CD8-positive, alpha-beta memory T cell (primary cell): ENCODE measurements at regions not wholly inside any gene's neighbourhood (a gene's known extent, or its start where the extent isn't known, plus 50 kb on each side); places are given as distances from the start of the nearest gene placed in this dataset.

Experiments
- CTCF ChIA-PET: fragments of 350-600 bp; sonication (Branson Sonifier 250); formaldehyde crosslinking; loops from one replicate; lab custom pipeline; 2021; ENCODE audit warnings: antibody characterized with exemption; lab: Charles Lee
- POLR2A ChIA-PET: fragments of 350-600 bp; sonication (Branson Sonifier 250); formaldehyde crosslinking; loops from one replicate; lab custom pipeline; 2021; ENCODE audit warnings: antibody characterized with exemption; lab: Charles Lee
- DNase-seq, 5 donors: peaks; one replicate each; pipeline versions ENCODE4 v3.0.0 to v3.0.0-alpha.2; 2020 to 2022; ENCODE audit warnings: mixed read lengths in 1 of 5
- H3K27ac ChIP-seq: one replicate; pipeline ENCODE4 v1.7.0; 2013; ENCODE audit warnings: low read depth, mild to moderate bottlenecking, low read length, moderate library complexity
- H3K27me3 ChIP-seq: 2 replicates; pipeline ENCODE4 v1.7.0; 2013; ENCODE audit warnings: low read length, mild to moderate bottlenecking; ENCODE audit not compliant: insufficient read depth, poor library complexity, severe bottlenecking
- H3K36me3 ChIP-seq: 2 replicates; pipeline ENCODE4 v1.7.0; 2013; ENCODE audit warnings: mild to moderate bottlenecking, low read length, moderate library complexity; ENCODE audit not compliant: insufficient read depth
- H3K4me1 ChIP-seq: 2 replicates; pipeline ENCODE4 v1.7.0; 2013; ENCODE audit warnings: mild to moderate bottlenecking, low read length, moderate library complexity; ENCODE audit not compliant: insufficient read depth
- H3K4me3 ChIP-seq: 2 replicates; pipeline ENCODE4 v1.7.0; 2013; ENCODE audit warnings: mild to moderate bottlenecking, low read length
- H3K9me3 ChIP-seq: 2 replicates; pipeline ENCODE4 v1.7.0; 2013; ENCODE audit warnings: mild to moderate bottlenecking, low read length
- H3K27ac Mint-ChIP-seq, 8 donors: one replicate each; pipeline ENCODE4 v1.8.0; 2020 to 2021; ENCODE audit warnings: mixed read lengths in 8 of 8, mild to moderate bottlenecking in 6 of 8, inconsistent platforms in 3 of 8, moderate library complexity in 3 of 8
- H3K27me3 Mint-ChIP-seq, 2 donors: one replicate each; pipeline ENCODE4 v1.8.0; 2020 to 2021; ENCODE audit warnings: mixed read lengths in 2 of 2, mild to moderate bottlenecking in 1 of 2, moderate library complexity in 1 of 2
- H3K36me3 Mint-ChIP-seq, 3 donors: one replicate each; pipeline ENCODE4 v1.8.0; 2020 to 2021; ENCODE audit warnings: mixed read lengths in 3 of 3, inconsistent platforms in 1 of 3, mild to moderate bottlenecking in 1 of 3
- H3K4me1 Mint-ChIP-seq, 3 donors: one replicate each; pipeline ENCODE4 v1.8.0; 2020 to 2021; ENCODE audit warnings: mixed read lengths in 3 of 3, inconsistent platforms in 1 of 3, mild to moderate bottlenecking in 1 of 3
- H3K4me3 Mint-ChIP-seq, 7 donors: one replicate each; pipeline ENCODE4 v1.8.0; 2020 to 2021; ENCODE audit warnings: mixed read lengths in 7 of 7, mild to moderate bottlenecking in 6 of 7, moderate library complexity in 4 of 7, inconsistent platforms in 2 of 7
- H3K9me3 Mint-ChIP-seq, 5 donors: one replicate each; pipeline ENCODE4 v1.8.0; 2020 to 2022; ENCODE audit warnings: mixed read lengths in 5 of 5, mild to moderate bottlenecking in 3 of 5, moderate library complexity in 2 of 5, inconsistent platforms in 1 of 5

- no peaks in the 10 kb centered on the region for H3K36me3 ChIP-seq
- Mint-ChIP-seq H3K4me1 (peaks cover 0 to 4% (median 0%) of the 10 kb centered on the region in 3 donors), H3K4me3 (no peak overlapping the region), H3K27me3 (peaks cover 12 to 42% of the 10 kb centered on the region in 2 donors), H3K36me3 (peaks cover 0 to 4% (median 2%) of the 10 kb centered on the region in 3 donors), H3K27ac (no peak overlapping the region), H3K9me3 (peaks cover 0 to 15% (median 10%) of the 10 kb centered on the region in 5 donors)
- H3K4me1 ChIP-seq = no peaks in the 10 kb centered on the region
- no peak overlapping the region for H3K4me3 ChIP-seq
- POLR2A ChIA-PET = no interaction called here
- no peaks in the 10 kb centered on the region for H3K27me3 ChIP-seq
- CTCF ChIA-PET = interaction anchor here (1.2 kb wide), 1 partner anchor 12 kb away, joined by 3 read pairs; no protein-coding TSS in a partner anchor
- H3K9me3 ChIP-seq = peaks cover under 1% of the 10 kb centered on the region
- DNase-seq = peak in 3 of 5 donors; percentile 11 to 47 (median 17)
- no peak overlapping the region for H3K27ac ChIP-seq
Observed at GRCh38 chr16:56041556-56042140, 149.6 kb upstream of the GNAO1 start.

- Mint-ChIP-seq H3K27ac (no peak overlapping the region), H3K4me3 (no peak overlapping the region), H3K9me3 (peaks cover 0 to 20% (median 10%) of the 10 kb centered on the region in 5 donors), H3K4me1 (peaks cover 0 to 4% (median 0%) of the 10 kb centered on the region in 3 donors), H3K27me3 (peaks cover 8 to 30% of the 10 kb centered on the region in 2 donors), H3K36me3 (peaks cover 0 to 4% (median 2%) of the 10 kb centered on the region in 3 donors)
- H3K4me3 ChIP-seq = no peak overlapping the region
- no peak for DNase-seq
- POLR2A ChIA-PET = no interaction called here
- H3K27me3 ChIP-seq = no peaks in the 10 kb centered on the region
- no peak overlapping the region for H3K27ac ChIP-seq
- CTCF ChIA-PET = no interaction called here
- no peaks in the 10 kb centered on the region for H3K4me1 ChIP-seq
- H3K9me3 ChIP-seq = peaks cover 3% of the 10 kb centered on the region
- no peaks in the 10 kb centered on the region for H3K36me3 ChIP-seq
Observed at GRCh38 chr16:56038564-56039098, 152.7 kb upstream of the GNAO1 start.

GRCh38 chr16:56032072-56032471 lies 156.9 kb upstream of the CES5A start:
- no peaks in the 10 kb centered on the region for H3K36me3 ChIP-seq
- H3K27ac ChIP-seq = no peak overlapping the region
- peaks cover 0 to 8% (median 3%) of the 10 kb centered on the region in 5 donors for H3K9me3 Mint-ChIP-seq
- H3K9me3 ChIP-seq = peaks cover 3% of the 10 kb centered on the region
- H3K27me3 Mint-ChIP-seq = peaks cover 2 to 26% of the 10 kb centered on the region in 2 donors
- ChIA-PET CTCF (no interaction called here), POLR2A (no interaction called here)
- DNase-seq = no peak
- H3K4me3 Mint-ChIP-seq = no peak overlapping the region
- peaks cover 3% of the 10 kb centered on the region for H3K27me3 ChIP-seq
- H3K36me3 Mint-ChIP-seq = peaks cover 0 to 3% (median 0%) of the 10 kb centered on the region in 3 donors
- H3K4me3 ChIP-seq = no peak overlapping the region
- no peaks in the 10 kb centered on the region for H3K4me1 ChIP-seq
- no peaks in the 10 kb centered on the region for H3K4me1 Mint-ChIP-seq
- no peak overlapping the region for H3K27ac Mint-ChIP-seq

GRCh38 chr16:56029026-56029425 lies 153.9 kb upstream of the CES5A start:
- Mint-ChIP-seq H3K36me3 (no peaks in the 10 kb centered on the region), H3K27ac (no peak overlapping the region), H3K27me3 (peaks cover 0 to 23% of the 10 kb centered on the region in 2 donors), H3K4me3 (no peak overlapping the region), H3K4me1 (no peaks in the 10 kb centered on the region), H3K9me3 (no peaks in the 10 kb centered on the region)
- Histone ChIP-seq H3K9me3 (no peaks in the 10 kb centered on the region), H3K4me1 (no peaks in the 10 kb centered on the region), H3K36me3 (no peaks in the 10 kb centered on the region), H3K4me3 (no peak overlapping the region), H3K27me3 (peaks cover 4% of the 10 kb centered on the region), H3K27ac (no peak overlapping the region)
- ChIA-PET POLR2A (no interaction called here), CTCF (no interaction called here)
- DNase-seq = no peak

- Mint-ChIP-seq H3K9me3 (no peaks in the 10 kb centered on the region), H3K4me1 (no peaks in the 10 kb centered on the region), H3K4me3 (no peak overlapping the region), H3K27me3 (peaks cover 0 to 10% of the 10 kb centered on the region in 2 donors), H3K27ac (no peak overlapping the region), H3K36me3 (no peaks in the 10 kb centered on the region)
- ChIA-PET POLR2A (no interaction called here), CTCF (no interaction called here)
- peaks cover 4% of the 10 kb centered on the region for H3K27me3 ChIP-seq
- H3K4me3 ChIP-seq = no peak overlapping the region
- no peaks in the 10 kb centered on the region for H3K4me1 ChIP-seq
- DNase-seq = no peak
- H3K9me3 ChIP-seq = no peaks in the 10 kb centered on the region
- H3K36me3 ChIP-seq = no peaks in the 10 kb centered on the region
- H3K27ac ChIP-seq = no peak overlapping the region
Observed at GRCh38 chr16:56022818-56023217, 147.6 kb upstream of the CES5A start.

GRCh38 chr16:56019274-56019673 lies 144.1 kb upstream of the CES5A start:
- H3K4me3 ChIP-seq = no peak overlapping the region
- no peak for DNase-seq
- H3K4me1 Mint-ChIP-seq = no peaks in the 10 kb centered on the region
- CTCF ChIA-PET = no interaction called here
- no peak overlapping the region for H3K27ac Mint-ChIP-seq
- POLR2A ChIA-PET = no interaction called here
- H3K27ac ChIP-seq = no peak overlapping the region
- H3K9me3 ChIP-seq = no peaks in the 10 kb centered on the region
- no peak overlapping the region for H3K4me3 Mint-ChIP-seq
- peaks cover 7 to 23% of the 10 kb centered on the region in 2 donors for H3K27me3 Mint-ChIP-seq
- H3K9me3 Mint-ChIP-seq = no peaks in the 10 kb centered on the region
- no peaks in the 10 kb centered on the region for H3K36me3 Mint-ChIP-seq
- H3K36me3 ChIP-seq = no peaks in the 10 kb centered on the region
- peaks cover 3% of the 10 kb centered on the region for H3K27me3 ChIP-seq
- H3K4me1 ChIP-seq = no peaks in the 10 kb centered on the region

GRCh38 chr16:56013962-56014552 lies 138.9 kb upstream of the CES5A start:
- H3K27me3 Mint-ChIP-seq = peaks cover 16 to 47% of the 10 kb centered on the region in 2 donors
- H3K4me1 ChIP-seq = no peaks in the 10 kb centered on the region
- H3K36me3 ChIP-seq = no peaks in the 10 kb centered on the region
- H3K36me3 Mint-ChIP-seq = no peaks in the 10 kb centered on the region
- no peaks in the 10 kb centered on the region for H3K4me1 Mint-ChIP-seq
- no peaks in the 10 kb centered on the region for H3K9me3 Mint-ChIP-seq
- CTCF ChIA-PET = no interaction called here
- no peak overlapping the region for H3K4me3 ChIP-seq
- H3K9me3 ChIP-seq = no peaks in the 10 kb centered on the region
- peaks cover 3% of the 10 kb centered on the region for H3K27me3 ChIP-seq
- DNase-seq = peak in 2 of 5 donors; percentile 12 to 54
- POLR2A ChIA-PET = no interaction called here
- no peak overlapping the region for H3K4me3 Mint-ChIP-seq
- no peak overlapping the region for H3K27ac Mint-ChIP-seq
- no peak overlapping the region for H3K27ac ChIP-seq

- Mint-ChIP-seq H3K27me3 (peaks cover 17 to 44% of the 10 kb centered on the region in 2 donors), H3K36me3 (no peaks in the 10 kb centered on the region), H3K4me1 (no peaks in the 10 kb centered on the region), H3K9me3 (no peaks in the 10 kb centered on the region), H3K4me3 (no peak overlapping the region), H3K27ac (no peak overlapping the region)
- no peak for DNase-seq
- H3K9me3 ChIP-seq = no peaks in the 10 kb centered on the region
- no peak overlapping the region for H3K27ac ChIP-seq
- no peaks in the 10 kb centered on the region for H3K36me3 ChIP-seq
- no peaks in the 10 kb centered on the region for H3K4me1 ChIP-seq
- H3K27me3 ChIP-seq = peaks cover 3% of the 10 kb centered on the region
- ChIA-PET CTCF (no interaction called here), POLR2A (no interaction called here)
- no peak overlapping the region for H3K4me3 ChIP-seq
Observed at GRCh38 chr16:56012482-56012811, 137.3 kb upstream of the CES5A start.
